ENCODE measurements at regions not wholly inside any gene's neighbourhood (a gene's known extent, or its start where the extent isn't known, plus 50 kb on each side); places are given as distances from the start of the nearest gene placed in this dataset.

- TF ChIP-seq EZH2 (IDR thresholded peaks at IDR 0.05; ENCODE audit: borderline replicate concordance, low read depth, low read length, poor library complexity, severe bottlenecking) = no peak
- no peak for TF ChIP-seq CTCF (conservative IDR thresholded peaks at IDR 0.05; ENCODE audit: low read depth, low read length)
- no peak for DNase-seq (ENCODE audit: low spot score)
- Histone ChIP-seq H3K9me3 (ENCODE audit: low read depth, low read length, poor library complexity, severe bottlenecking) (no peaks in the 10 kb centered on the region), H3K4me3 (ENCODE audit: low read depth, low read length, poor library complexity, severe bottlenecking) (no peak overlapping the region), H3K36me3 (ENCODE audit: insufficient read depth, low read length, poor library complexity, severe bottlenecking) (no peaks in the 10 kb centered on the region), H3K4me1 (ENCODE audit: insufficient read depth, low read length, poor library complexity, severe bottlenecking) (no peaks in the 10 kb centered on the region), H3K27me3 (replicated peaks; ENCODE audit: insufficient read depth, low read depth, low read length, poor library complexity) (no peaks in the 10 kb centered on the region), H3K27ac (ENCODE audit: low read depth, low read length, poor library complexity, severe bottlenecking) (no peak overlapping the region)
- intact Hi-C loops (cut with micrococcal nuclease; ENCODE audit: unreplicated experiment) = no loop called here
- no TSS peak for BruUV-seq (replicated peaks)
- ChIA-PET POLR2A (ENCODE audit: low non-redundant PET) (no interaction called here), CTCF (no interaction called here)
These were observed 113.0 kb upstream of the DYNLRB2 start for GRCh38 chr16:80427795-80428194.

DNA sequence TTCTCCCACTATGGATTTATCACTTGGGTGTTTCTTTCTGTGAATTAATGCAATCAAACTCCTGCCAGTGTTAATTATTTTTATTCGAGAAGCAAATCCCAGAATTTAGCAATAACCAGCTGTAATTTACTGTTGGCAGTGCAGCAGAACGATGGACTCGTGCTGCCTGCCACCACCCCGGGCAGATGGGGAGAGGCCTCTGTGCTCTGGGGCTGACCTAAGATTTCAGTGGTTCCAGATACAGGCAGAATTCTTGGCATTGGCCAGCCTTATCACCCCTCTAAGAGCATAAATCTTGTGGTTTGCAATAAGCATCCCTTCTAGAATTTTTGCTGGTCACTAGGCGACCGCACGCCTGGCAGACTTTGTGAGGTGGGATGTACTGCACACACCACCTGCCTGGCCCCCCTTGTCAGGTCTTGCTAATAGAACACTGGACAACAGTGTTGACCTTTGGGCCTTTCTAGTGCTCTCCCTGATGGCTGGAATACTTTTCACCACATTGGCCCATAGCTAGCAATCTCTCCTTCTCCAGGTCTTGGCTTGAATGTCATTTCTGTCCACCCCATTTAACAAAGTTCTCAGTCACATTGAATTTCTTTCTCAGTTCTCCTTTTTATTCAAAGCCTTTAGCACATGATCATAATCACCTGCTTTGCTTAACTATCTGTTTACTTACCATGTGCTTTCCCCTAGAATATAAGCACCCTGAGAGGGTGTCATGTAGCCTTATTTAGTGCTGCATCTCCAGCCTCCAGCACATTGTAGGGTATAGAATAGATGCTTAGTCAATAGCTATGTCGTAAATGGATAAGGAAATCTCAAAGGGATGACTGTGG lies 122.1 kb upstream of the DYNLRB2 start:
- no TSS peak for BruUV-seq (replicated peaks)
- ChIA-PET POLR2A (ENCODE audit: low non-redundant PET) (no interaction called here), CTCF (no interaction called here)
- TF ChIP-seq EZH2 (IDR thresholded peaks at IDR 0.05; ENCODE audit: borderline replicate concordance, low read depth, low read length, poor library complexity, severe bottlenecking) = no peak
- no peak for TF ChIP-seq CTCF (conservative IDR thresholded peaks at IDR 0.05; ENCODE audit: low read depth, low read length)
- H3K4me1 ChIP-seq (ENCODE audit: insufficient read depth, low read length, poor library complexity, severe bottlenecking) = no peaks in the 10 kb centered on the region
- no peak overlapping the region for H3K27ac ChIP-seq (ENCODE audit: low read depth, low read length, poor library complexity, severe bottlenecking)
- no peak overlapping the region for H3K4me3 ChIP-seq (ENCODE audit: low read depth, low read length, poor library complexity, severe bottlenecking)
- H3K27me3 ChIP-seq (replicated peaks; ENCODE audit: insufficient read depth, low read depth, low read length, poor library complexity) = no peaks in the 10 kb centered on the region
- intact Hi-C loops (cut with micrococcal nuclease; ENCODE audit: unreplicated experiment) = no loop called here
- H3K9me3 ChIP-seq (ENCODE audit: low read depth, low read length, poor library complexity, severe bottlenecking) = no peaks in the 10 kb centered on the region
- H3K36me3 ChIP-seq (ENCODE audit: insufficient read depth, low read length, poor library complexity, severe bottlenecking) = no peaks in the 10 kb centered on the region
- no peak for DNase-seq (ENCODE audit: low spot score)

DNA sequence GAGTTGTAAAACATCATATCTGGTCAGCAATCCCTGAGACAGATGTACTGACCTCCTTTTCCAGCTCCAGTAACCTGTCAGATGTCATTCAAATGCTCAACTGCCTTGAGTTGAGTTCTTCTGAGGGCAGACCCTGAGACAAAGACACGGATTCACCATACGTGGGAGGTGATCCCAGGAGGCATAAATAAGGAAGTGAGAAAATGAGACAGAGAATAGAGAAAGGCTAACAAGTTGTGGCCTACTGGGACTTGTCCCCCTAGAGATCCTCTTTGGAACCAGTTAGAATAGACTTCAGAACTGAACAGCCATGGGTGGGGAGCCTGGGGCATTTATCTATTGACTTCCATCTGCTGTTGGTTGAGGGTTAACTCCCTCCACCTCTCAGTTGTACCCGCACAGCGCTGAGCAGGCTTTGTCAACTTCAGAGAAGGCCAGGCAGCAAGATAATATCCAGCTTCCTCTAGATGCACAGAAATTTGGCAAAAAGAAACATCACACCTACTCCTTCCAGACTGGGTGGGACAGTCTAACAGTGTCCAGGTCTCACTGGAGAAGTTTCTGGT lies 123.0 kb upstream of the DYNLRB2 start:
- no TSS peak for BruUV-seq (replicated peaks)
- POLR2A ChIA-PET (ENCODE audit: low non-redundant PET) = no interaction called here
- TF ChIP-seq EZH2 (IDR thresholded peaks at IDR 0.05; ENCODE audit: borderline replicate concordance, low read depth, low read length, poor library complexity, severe bottlenecking) (no peak), CTCF (conservative IDR thresholded peaks at IDR 0.05; ENCODE audit: low read depth, low read length) (no peak)

More for the DNA sequence above, 123.0 kb upstream of the DYNLRB2 start:
- Histone ChIP-seq H3K4me3 (ENCODE audit: low read depth, low read length, poor library complexity, severe bottlenecking) (no peak overlapping the region), H3K27me3 (replicated peaks; ENCODE audit: insufficient read depth, low read depth, low read length, poor library complexity) (no peaks in the 10 kb centered on the region), H3K4me1 (ENCODE audit: insufficient read depth, low read length, poor library complexity, severe bottlenecking) (no peaks in the 10 kb centered on the region), H3K27ac (ENCODE audit: low read depth, low read length, poor library complexity, severe bottlenecking) (no peak overlapping the region), H3K9me3 (ENCODE audit: low read depth, low read length, poor library complexity, severe bottlenecking) (no peaks in the 10 kb centered on the region), H3K36me3 (ENCODE audit: insufficient read depth, low read length, poor library complexity, severe bottlenecking) (no peaks in the 10 kb centered on the region)
- intact Hi-C loops (cut with micrococcal nuclease; ENCODE audit: unreplicated experiment) = no loop called here
- CTCF ChIA-PET = no interaction called here
- no peak for DNase-seq (ENCODE audit: low spot score)
